ENCODE measurements at regions not wholly inside any gene's neighbourhood (a gene's known extent, or its start where the extent isn't known, plus 50 kb on each side); places are given as distances from the start of the nearest gene placed in this dataset.

- Histone ChIP-seq H3F3A (ENCODE audit: insufficient read depth) (no peaks in the 10 kb centered on the region), H4K20me1 (ENCODE audit: low read depth, low read length) (no peaks in the 10 kb centered on the region), H3K4me2 (ENCODE audit: low read depth, low read length, poor library complexity, severe bottlenecking) (no peak overlapping the region), H3K27ac (ENCODE audit: low read depth, low read length) (no peak overlapping the region), H3K36me3 (ENCODE audit: low read length) (no peaks in the 10 kb centered on the region), H3K4me3 (ENCODE audit: insufficient read depth, low read length, poor library complexity, severe bottlenecking) (no peak overlapping the region), H3K9me3 (ENCODE audit: insufficient read depth, low read length) (no peaks in the 10 kb centered on the region), H3K79me2 (ENCODE audit: insufficient read depth, low read length) (no peaks in the 10 kb centered on the region), H3K27me3 (ENCODE audit: low read length) (no peaks in the 10 kb centered on the region), H3K9me2 (replicated peaks; ENCODE audit: insufficient read depth, low read length) (no peaks in the 10 kb centered on the region), H3K9ac (ENCODE audit: low read length) (no peak overlapping the region), H2AFZ (ENCODE audit: low read depth, low read length, severe bottlenecking) (no peak overlapping the region)
- TF ChIP-seq EZH2phosphoT487 (conservative IDR thresholded peaks at IDR 0.05; ENCODE audit: low read length): no peak
- TF ChIP-seq CTCF (IDR thresholded peaks at IDR 0.05; ENCODE audit: insufficient read depth, low read length, poor library complexity, severe bottlenecking): no peak
Measured at GRCh38 chr13:80255946-80256345, 85.0 kb downstream of the SPRY2 start.

GRCh38 chr13:80251403-80251802, 89.5 kb downstream of the SPRY2 start:
- no peak overlapping the region for H3K9ac ChIP-seq (ENCODE audit: low read length)
- H3K79me2 ChIP-seq (ENCODE audit: insufficient read depth, low read length): no peaks in the 10 kb centered on the region
- no peaks in the 10 kb centered on the region for H3K9me2 ChIP-seq (replicated peaks; ENCODE audit: insufficient read depth, low read length)
- no peak overlapping the region for H2AFZ ChIP-seq (ENCODE audit: low read depth, low read length, severe bottlenecking)
- H3F3A ChIP-seq (ENCODE audit: insufficient read depth): no peaks in the 10 kb centered on the region
- H3K9me3 ChIP-seq (ENCODE audit: insufficient read depth, low read length): no peaks in the 10 kb centered on the region
- H3K27me3 ChIP-seq (ENCODE audit: low read length): no peaks in the 10 kb centered on the region
- no peaks in the 10 kb centered on the region for H3K36me3 ChIP-seq (ENCODE audit: low read length)
- TF ChIP-seq EZH2phosphoT487 (conservative IDR thresholded peaks at IDR 0.05; ENCODE audit: low read length) (no peak), CTCF (IDR thresholded peaks at IDR 0.05; ENCODE audit: insufficient read depth, low read length, poor library complexity, severe bottlenecking) (no peak)
- no peaks in the 10 kb centered on the region for H4K20me1 ChIP-seq (ENCODE audit: low read depth, low read length)
- no peak overlapping the region for H3K4me3 ChIP-seq (ENCODE audit: insufficient read depth, low read length, poor library complexity, severe bottlenecking)
- no peak overlapping the region for H3K4me2 ChIP-seq (ENCODE audit: low read depth, low read length, poor library complexity, severe bottlenecking)
- H3K27ac ChIP-seq (ENCODE audit: low read depth, low read length): no peak overlapping the region

GRCh38 chr13:80250213-80250810, 90.6 kb downstream of the SPRY2 start:
- no peak for TF ChIP-seq CTCF (IDR thresholded peaks at IDR 0.05; ENCODE audit: insufficient read depth, low read length, poor library complexity, severe bottlenecking)
- TF ChIP-seq EZH2phosphoT487 (conservative IDR thresholded peaks at IDR 0.05; ENCODE audit: low read length): no peak
- Histone ChIP-seq H2AFZ (ENCODE audit: low read depth, low read length, severe bottlenecking) (no peak overlapping the region), H3K9ac (ENCODE audit: low read length) (no peak overlapping the region), H3F3A (ENCODE audit: insufficient read depth) (no peaks in the 10 kb centered on the region), H3K4me3 (ENCODE audit: insufficient read depth, low read length, poor library complexity, severe bottlenecking) (no peak overlapping the region), H3K79me2 (ENCODE audit: insufficient read depth, low read length) (no peaks in the 10 kb centered on the region), H4K20me1 (ENCODE audit: low read depth, low read length) (no peaks in the 10 kb centered on the region), H3K4me2 (ENCODE audit: low read depth, low read length, poor library complexity, severe bottlenecking) (no peak overlapping the region), H3K27ac (ENCODE audit: low read depth, low read length) (no peak overlapping the region), H3K9me3 (ENCODE audit: insufficient read depth, low read length) (no peaks in the 10 kb centered on the region), H3K27me3 (ENCODE audit: low read length) (no peaks in the 10 kb centered on the region), H3K36me3 (ENCODE audit: low read length) (no peaks in the 10 kb centered on the region), H3K9me2 (replicated peaks; ENCODE audit: insufficient read depth, low read length) (no peaks in the 10 kb centered on the region)

Data from SU-DHL-6 (cell line).